ENCODE measurements at regions not wholly inside any gene's neighbourhood (a gene's known extent, or its start where the extent isn't known, plus 50 kb on each side); places are given as distances from the start of the nearest gene placed in this dataset.

DNA sequence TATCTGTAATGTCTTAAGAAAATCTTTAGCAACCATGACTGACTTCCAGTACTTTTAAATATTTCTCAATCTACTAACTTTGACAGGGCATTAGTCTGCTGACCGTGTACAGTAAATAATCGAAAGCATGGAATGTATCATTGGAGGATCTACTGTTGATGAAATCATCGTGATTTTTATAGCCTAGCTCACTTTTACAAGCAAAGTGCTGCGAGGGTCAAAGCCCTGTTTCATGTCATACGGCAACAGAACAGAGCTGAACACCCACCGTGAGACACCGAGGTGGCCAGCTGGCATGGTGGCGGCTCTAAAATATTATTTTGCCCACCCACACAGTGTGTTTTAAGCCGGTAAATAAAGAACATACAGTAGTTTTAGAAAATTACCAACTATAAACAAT is 679.3 kb downstream of the FAT4 start:
- DNase-seq (ENCODE audit: extremely low read depth, low read depth, low spot score): no peak

- DNase-seq (ENCODE audit: extremely low read depth, low read depth, low spot score): no peak
These were observed 679.7 kb downstream of the FAT4 start for GRCh38 chr4:125994430-125994829.

DNA sequence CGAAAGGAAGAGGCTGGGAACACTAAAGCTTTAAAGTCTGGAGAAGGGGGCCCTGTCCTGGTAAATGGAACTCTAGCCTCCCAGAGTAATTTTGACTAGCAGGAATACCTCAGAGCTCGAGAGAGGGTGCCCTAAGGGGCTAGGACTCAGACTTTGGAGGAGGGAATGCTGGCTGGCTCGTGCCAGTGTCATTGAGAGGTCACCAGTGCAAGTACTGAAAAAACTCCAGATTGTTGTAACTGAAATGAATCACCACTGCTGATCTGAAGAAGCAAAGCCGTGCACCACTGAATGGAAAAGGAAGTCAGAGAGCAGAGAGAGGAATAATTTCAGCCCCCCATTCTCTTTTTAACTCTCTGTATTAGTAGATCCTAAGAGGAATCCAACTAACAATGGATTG is 690.2 kb downstream of the FAT4 start:
- DNase-seq (ENCODE audit: extremely low read depth, low read depth, low spot score): no peak

DNA sequence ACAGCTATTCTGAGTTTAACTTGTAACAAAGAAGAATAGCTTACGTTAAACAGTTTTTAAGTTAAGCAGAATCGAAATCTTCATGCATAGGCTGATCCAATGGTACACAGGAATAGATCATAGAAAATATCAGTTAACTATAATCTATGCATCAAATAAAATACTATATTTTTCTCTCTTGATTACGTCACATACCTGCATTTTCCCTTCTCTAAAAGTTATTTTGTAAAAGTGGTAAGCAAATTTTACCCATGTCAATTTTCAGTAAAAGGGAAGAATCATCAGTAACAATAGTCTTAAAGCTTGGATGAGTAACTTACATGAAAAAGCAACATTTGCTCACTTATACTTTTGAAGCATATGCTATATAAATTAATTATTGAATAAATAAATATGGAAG is 692.4 kb downstream of the FAT4 start:
- DNase-seq (ENCODE audit: extremely low read depth, low read depth, low spot score): no peak

- DNase-seq (ENCODE audit: extremely low read depth, low read depth, low spot score): no peak
These were observed 698.0 kb downstream of the FAT4 start for GRCh38 chr4:126012691-126013290.

- no peak for DNase-seq (ENCODE audit: extremely low read depth, low read depth, low spot score)
These were observed 703.5 kb downstream of the FAT4 start for GRCh38 chr4:126018274-126018673.

DNA sequence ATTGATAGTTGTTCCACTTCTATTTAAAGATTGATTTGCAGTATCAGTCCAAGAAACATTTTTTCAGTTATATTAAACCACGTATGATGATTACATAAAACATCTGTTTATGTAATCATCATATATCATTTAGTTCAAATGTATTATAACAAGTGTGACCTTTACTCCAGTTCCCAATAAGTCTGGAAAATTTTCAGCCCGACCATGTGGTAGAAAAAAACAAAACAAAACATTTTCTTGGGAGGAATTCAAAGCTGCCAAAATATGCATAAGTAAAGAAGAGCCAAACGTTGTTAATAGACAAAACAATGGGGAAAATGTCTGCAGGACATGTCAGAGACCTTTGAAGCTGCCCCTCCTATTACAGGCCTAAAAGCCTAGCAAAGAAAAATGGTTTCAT is 709.1 kb downstream of the FAT4 start:
- no peak for DNase-seq (ENCODE audit: extremely low read depth, low read depth, low spot score)

- no peak for DNase-seq (ENCODE audit: extremely low read depth, low read depth, low spot score)
These were observed 712.8 kb downstream of the FAT4 start for GRCh38 chr4:126027601-126028000.

DNA sequence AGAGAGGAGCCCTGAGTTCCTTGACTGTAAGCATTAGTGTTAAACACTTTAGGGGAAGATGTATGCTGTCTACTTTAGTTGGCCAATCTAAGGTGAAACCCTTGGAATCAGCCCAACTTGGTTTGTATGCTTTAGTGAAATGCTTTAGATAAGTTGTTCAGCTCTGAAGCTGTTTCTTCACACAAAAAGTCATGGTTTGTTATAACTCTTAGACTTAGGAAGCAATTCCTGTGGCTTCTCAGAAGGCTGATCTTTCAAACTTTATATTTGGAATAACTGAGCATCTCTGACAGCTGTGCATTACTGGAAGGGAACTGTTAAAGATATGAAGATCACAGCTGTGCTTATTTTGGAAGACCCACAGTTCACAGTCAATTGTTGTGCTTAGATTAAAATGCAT is 714.1 kb downstream of the FAT4 start:
- no peak for DNase-seq (ENCODE audit: extremely low read depth, low read depth, low spot score)

- DNase-seq (ENCODE audit: extremely low read depth, low read depth, low spot score): no peak
These were observed 722.5 kb downstream of the FAT4 start for GRCh38 chr4:126037231-126037630.

DNA sequence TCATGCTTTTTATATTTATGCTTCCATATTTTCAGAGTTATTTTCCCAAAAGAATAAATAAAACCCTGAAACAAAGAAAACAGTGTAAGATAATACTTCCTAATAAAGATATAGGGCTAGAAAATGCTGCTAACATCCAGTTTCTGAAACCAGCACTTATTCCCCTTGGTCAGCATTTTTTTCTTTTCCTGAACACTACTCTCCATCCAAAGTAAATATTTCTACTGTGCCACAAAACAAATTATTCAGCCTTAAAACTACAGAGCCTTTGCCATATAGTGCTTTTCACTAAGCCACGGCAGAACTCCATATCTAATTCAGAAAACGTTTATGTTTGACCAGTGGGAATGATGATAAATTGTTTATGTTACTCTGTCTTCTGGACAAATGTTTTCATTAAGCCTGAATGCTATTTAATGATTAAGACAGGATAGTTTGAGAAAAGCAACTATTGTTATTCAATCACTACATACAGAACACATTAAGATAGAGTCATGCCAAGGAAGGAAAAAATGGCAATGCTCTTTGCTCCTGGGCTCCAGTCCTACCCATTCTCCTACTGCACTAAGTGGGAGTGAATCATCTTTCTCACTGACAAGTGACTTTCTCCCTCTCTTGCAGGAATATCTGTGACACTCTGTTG is 723.9 kb downstream of the FAT4 start:
- no peak for DNase-seq (ENCODE audit: extremely low read depth, low read depth, low spot score)

DNA sequence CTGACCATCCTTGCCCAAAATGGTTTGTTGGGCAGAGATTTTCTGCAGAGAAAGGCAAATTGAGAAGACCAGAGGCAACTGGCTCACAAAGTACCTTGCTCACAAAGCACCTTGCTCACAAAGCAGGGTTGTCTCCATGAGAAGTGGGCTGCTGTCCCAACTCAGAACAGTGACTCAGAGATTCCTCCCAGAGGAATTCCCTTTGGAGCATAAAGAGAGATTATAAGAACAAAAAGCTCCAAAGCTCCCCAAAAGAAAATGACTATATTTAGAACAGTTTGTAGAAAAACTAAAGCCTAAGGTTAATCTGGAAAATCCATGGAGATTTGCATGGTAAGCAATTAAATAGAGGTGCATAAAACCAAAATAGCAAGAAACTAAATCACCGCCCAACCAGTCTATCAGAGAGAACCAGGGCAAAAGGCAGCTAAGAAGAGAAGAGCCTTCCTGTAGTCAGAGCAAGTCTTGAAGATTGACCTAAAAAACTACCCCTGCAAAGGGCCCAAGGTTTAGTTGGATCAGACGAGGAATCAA is 731.4 kb downstream of the FAT4 start:
- DNase-seq (ENCODE audit: extremely low read depth, low read depth, low spot score): no peak

- DNase-seq (ENCODE audit: extremely low read depth, low read depth, low spot score): no peak
These were observed 732.4 kb downstream of the FAT4 start for GRCh38 chr4:126047114-126047513.

GRCh38 chr4:126051689-126052424 is 737.1 kb downstream of the FAT4 start:
- DNase-seq (ENCODE audit: extremely low read depth, low read depth, low spot score): no peak

DNA sequence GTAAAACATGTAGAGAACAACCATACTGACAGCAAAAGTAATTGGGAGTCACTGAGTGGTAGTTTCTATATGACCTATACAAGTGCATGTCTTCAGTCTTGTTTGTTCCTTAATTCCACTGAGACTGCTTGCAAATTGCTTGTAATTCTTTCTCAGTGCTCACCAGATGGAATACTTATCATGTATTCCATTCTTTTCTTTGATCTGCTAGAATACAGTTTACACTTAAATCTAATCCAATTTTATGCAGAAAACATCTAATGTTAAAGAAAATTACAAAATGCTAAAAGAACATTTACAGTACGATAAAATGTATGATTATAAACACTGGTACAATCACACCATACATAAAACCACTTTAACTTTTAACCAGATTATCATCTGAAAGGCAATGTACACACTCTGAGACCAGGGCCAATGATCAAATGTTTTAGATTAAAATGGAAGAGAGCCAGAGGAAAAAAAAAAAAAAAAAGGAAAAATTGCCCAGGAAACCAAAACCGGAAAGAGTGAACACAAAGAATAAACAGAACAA is 741.4 kb downstream of the FAT4 start:
- DNase-seq (ENCODE audit: extremely low read depth, low read depth, low spot score): no peak

DNA sequence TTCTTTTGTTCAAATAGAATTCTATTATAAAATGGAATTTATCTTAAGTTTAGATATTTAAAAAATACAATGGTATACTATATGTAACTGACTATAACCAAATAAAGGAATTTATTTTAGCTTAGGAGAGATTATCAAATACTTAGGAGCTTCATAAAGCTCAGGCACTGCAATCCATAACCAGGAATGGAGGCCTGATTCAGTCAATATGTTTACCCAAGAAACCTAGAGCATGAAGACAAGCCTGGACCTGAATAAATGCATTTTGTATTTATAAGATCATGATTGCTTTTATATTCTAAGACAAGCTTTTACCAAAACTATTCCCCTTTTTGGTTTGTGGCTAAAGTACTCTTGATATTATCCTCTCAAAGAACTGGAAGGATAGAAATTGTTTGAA is 742.6 kb downstream of the FAT4 start:
- DNase-seq (ENCODE audit: extremely low read depth, low read depth, low spot score): no peak

GRCh38 chr4:126058596-126058995 is 743.8 kb downstream of the FAT4 start:
- no peak for DNase-seq (ENCODE audit: extremely low read depth, low read depth, low spot score)

DNA sequence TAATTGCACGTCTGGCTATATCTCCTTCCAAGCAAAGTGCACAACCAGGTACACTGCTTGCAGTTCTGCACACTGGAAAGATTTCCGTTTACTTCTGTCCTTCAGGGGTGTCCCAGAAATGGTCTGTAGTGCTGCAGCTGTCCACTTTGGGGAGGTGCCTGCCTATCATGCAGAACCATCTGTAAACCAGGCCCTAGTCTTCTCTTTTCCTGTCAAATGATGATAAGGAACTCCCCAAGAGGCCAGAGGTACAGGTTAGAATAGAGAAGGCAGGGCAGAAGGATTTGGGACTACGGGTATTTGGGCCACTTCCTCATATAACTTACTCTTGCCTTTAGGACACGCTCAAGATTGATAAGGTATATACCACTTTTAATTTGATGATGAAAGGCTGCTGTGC is 746.9 kb downstream of the FAT4 start:
- no peak for DNase-seq (ENCODE audit: extremely low read depth, low read depth, low spot score)

- DNase-seq (ENCODE audit: extremely low read depth, low read depth, low spot score): no peak
These were observed 750.3 kb downstream of the FAT4 start for GRCh38 chr4:126065016-126065415.

DNA sequence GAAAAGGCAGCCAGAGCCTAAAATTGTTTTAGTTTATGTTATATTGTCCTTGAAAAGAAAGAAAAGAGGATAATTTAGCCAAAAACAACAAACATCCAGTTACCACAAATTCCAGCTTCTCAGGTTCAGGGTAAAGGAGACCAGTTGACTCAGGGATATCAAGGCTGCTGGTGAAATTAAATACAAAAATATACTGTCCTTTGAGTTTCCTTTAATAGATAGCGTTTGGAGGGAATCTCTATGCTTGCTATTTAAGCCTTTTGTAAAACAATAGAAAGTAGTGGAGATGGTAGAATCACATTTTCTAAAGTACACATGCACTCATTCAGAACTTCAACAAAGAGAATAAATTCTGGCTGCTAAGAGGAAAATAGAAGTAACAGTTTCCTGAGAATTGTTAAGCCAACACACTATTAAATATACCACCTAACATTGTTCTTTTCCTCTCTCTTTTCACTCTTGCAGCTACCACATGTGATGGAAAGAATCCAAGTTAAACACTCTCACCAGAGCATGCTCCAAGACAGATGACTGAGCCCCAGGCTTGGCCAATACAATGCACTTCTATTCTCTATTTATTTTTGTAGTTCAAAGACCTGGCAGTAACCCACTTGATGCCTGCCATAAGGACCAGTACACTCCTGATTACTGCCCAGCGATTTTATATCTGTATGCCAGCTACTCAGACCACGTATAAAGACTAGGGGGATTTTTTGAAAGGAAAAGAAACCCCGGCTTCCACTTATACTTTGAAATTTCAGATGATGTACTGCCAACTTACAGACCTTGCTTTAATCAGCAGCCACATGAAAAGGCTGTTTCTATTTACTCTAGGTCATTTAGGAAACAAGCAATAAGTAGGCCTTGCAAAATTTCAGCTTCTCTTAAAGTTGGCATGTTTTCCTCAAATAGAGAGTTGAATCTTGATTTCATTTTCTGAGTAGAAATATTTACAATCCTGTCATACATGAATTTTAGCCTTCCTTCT is 756.9 kb downstream of the FAT4 start:
- DNase-seq (ENCODE audit: extremely low read depth, low read depth, low spot score): peak; percentile 33

DNA sequence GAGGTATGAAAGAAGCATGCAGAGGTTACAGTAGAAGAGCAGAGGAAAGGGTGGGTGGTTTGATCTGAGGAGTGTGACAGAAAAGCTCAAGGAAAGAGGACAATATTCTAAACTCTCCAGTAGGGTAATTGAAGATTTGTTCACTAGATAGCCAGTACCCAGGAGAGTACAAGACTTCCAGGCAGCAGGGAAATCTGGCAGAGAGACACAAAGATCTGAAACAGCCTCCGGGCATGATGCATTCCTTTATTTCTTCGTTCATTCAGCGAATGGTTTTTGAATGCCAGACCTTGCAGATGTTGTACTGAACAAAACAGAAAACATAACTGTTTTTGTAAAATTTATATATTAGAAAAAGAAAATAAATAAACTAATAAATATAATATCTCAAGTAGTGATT is 766.6 kb downstream of the FAT4 start:
- DNase-seq (ENCODE audit: extremely low read depth, low read depth, low spot score): no peak
